Endothelial cell (in vitro differentiated cells): ENCODE measurements at regions not wholly inside any gene's neighbourhood (a gene's known extent, or its start where the extent isn't known, plus 50 kb on each side); places are given as distances from the start of the nearest gene placed in this dataset.

Experiments used
- DNase-seq: peaks from one replicate; pipeline ENCODE4 v3.0.0; 2021; ENCODE audit warnings: low spot score
- H3K27ac Mint-ChIP-seq: one replicate; pipeline ENCODE4 v1.8.0; 2021; ENCODE audit warnings: mixed read lengths, inconsistent platforms; ENCODE audit not compliant: unreplicated experiment
- H3K27me3 Mint-ChIP-seq: one replicate; pipeline ENCODE4 v1.8.0; 2021; ENCODE audit warnings: mild to moderate bottlenecking, moderate library complexity, mixed read lengths, inconsistent platforms; ENCODE audit not compliant: unreplicated experiment
- H3K36me3 Mint-ChIP-seq: one replicate; pipeline ENCODE4 v1.8.0; 2021; ENCODE audit warnings: mild to moderate bottlenecking, low read depth, mixed read lengths, inconsistent platforms; ENCODE audit not compliant: unreplicated experiment
- H3K4me1 Mint-ChIP-seq: one replicate; pipeline ENCODE4 v1.8.0; 2021; ENCODE audit warnings: mild to moderate bottlenecking, mixed read lengths, inconsistent platforms; ENCODE audit not compliant: unreplicated experiment
- H3K4me3 Mint-ChIP-seq: one replicate; pipeline ENCODE4 v1.8.0; 2021; ENCODE audit warnings: mild to moderate bottlenecking, mixed read lengths, inconsistent platforms; ENCODE audit not compliant: unreplicated experiment
- H3K9me3 Mint-ChIP-seq: one replicate; pipeline ENCODE4 v1.8.0; 2021; ENCODE audit warnings: mixed read lengths, inconsistent platforms; ENCODE audit not compliant: unreplicated experiment
- CTCF ChIP-seq: fragments of 200-600 bp; sonication (generic); IDR thresholded peaks from one replicate; pipeline ENCODE4 v1.5.0; 2021; ENCODE audit warnings: antibody characterized with exemption; ENCODE audit not compliant: unreplicated experiment

- DNase-seq = no peak
- peaks cover 5% of the 10 kb centered on the region for H3K4me1 Mint-ChIP-seq
- no peaks in the 10 kb centered on the region for H3K9me3 Mint-ChIP-seq
- no peak for TF ChIP-seq CTCF
- H3K27ac Mint-ChIP-seq = no peak overlapping the region
- H3K4me3 Mint-ChIP-seq = no peak overlapping the region
- no peaks in the 10 kb centered on the region for H3K27me3 Mint-ChIP-seq
- no peaks in the 10 kb centered on the region for H3K36me3 Mint-ChIP-seq
Measured at GRCh38 chr7:96548664-96549063, 161.0 kb downstream of the SEM1 start.

- H3K27me3 Mint-ChIP-seq = no peaks in the 10 kb centered on the region
- no peak for DNase-seq
- H3K9me3 Mint-ChIP-seq = no peaks in the 10 kb centered on the region
- peaks cover 5% of the 10 kb centered on the region for H3K4me1 Mint-ChIP-seq
- no peak overlapping the region for H3K27ac Mint-ChIP-seq
- TF ChIP-seq CTCF = no peak
- no peak overlapping the region for H3K4me3 Mint-ChIP-seq
- H3K36me3 Mint-ChIP-seq = no peaks in the 10 kb centered on the region
Measured at GRCh38 chr7:96547371-96547811, 162.3 kb downstream of the SEM1 start.

GRCh38 chr7:96546426-96546825 lies 163.2 kb downstream of the SEM1 start:
- Mint-ChIP-seq H3K4me3 (no peak overlapping the region), H3K4me1 (peaks cover 5% of the 10 kb centered on the region), H3K27ac (no peak overlapping the region), H3K27me3 (no peaks in the 10 kb centered on the region), H3K36me3 (no peaks in the 10 kb centered on the region), H3K9me3 (no peaks in the 10 kb centered on the region)
- no peak for TF ChIP-seq CTCF
- DNase-seq = no peak

- Mint-ChIP-seq H3K27ac (no peak overlapping the region), H3K36me3 (no peaks in the 10 kb centered on the region), H3K9me3 (no peaks in the 10 kb centered on the region), H3K4me1 (no peaks in the 10 kb centered on the region), H3K4me3 (no peak overlapping the region), H3K27me3 (no peaks in the 10 kb centered on the region)
- TF ChIP-seq CTCF = no peak
- no peak for DNase-seq
Measured at GRCh38 chr7:96539471-96539870, 170.2 kb downstream of the SEM1 start.

- TF ChIP-seq CTCF = no peak
- no peak overlapping the region for H3K27ac Mint-ChIP-seq
- H3K36me3 Mint-ChIP-seq = no peaks in the 10 kb centered on the region
- H3K4me3 Mint-ChIP-seq = no peak overlapping the region
- no peaks in the 10 kb centered on the region for H3K27me3 Mint-ChIP-seq
- no peaks in the 10 kb centered on the region for H3K4me1 Mint-ChIP-seq
- DNase-seq = no peak
- H3K9me3 Mint-ChIP-seq = no peaks in the 10 kb centered on the region
Measured at GRCh38 chr7:96538632-96539031, 171.0 kb downstream of the SEM1 start.
